Uterus (tissue), 2 donors: ENCODE measurements at regions not wholly inside any gene's neighbourhood (a gene's known extent, or its start where the extent isn't known, plus 50 kb on each side); places are given as distances from the start of the nearest gene placed in this dataset.

Experiments
- CTCF ChIP-seq, 4 experiments: fragments of 200-600 bp in 2 of 4; fragments of 450-650 bp in 2 of 4; sonication (generic) in 2 of 4; IDR thresholded peaks; one replicate each; pipeline ENCODE4 v1.5.1; 2016 to 2019; ENCODE audit warnings: antibody characterized with exemption in 4 of 4, mild to moderate bottlenecking in 2 of 4, moderate library complexity in 1 of 4
- POLR2A ChIP-seq, 2 donors: fragments of 450-650 bp; IDR thresholded peaks; one replicate each; pipeline ENCODE4 v1.6.1; 2016; ENCODE audit warnings: antibody characterized with exemption in 2 of 2, mild to moderate bottlenecking in 1 of 2, moderate library complexity in 1 of 2

- TF ChIP-seq CTCF (IDR thresholded peaks at IDR 0.05), result no peak
- no peak for TF ChIP-seq POLR2A (IDR thresholded peaks at IDR 0.05)
Measured at GRCh38 chr4:156654410-156654809, 317.2 kb downstream of the PDGFC start.
